IMR-90 (cell line): ENCODE measurements at regions not wholly inside any gene's neighbourhood (a gene's known extent, or its start where the extent isn't known, plus 50 kb on each side); places are given as distances from the start of the nearest gene placed in this dataset.

Source experiments
- ATAC-seq: fragments of 200-7000 bp; cut with Tn5 transposase; 2 replicates; pipeline ENCODE4 v1.9.1; 2020; ENCODE audit warnings: low read depth, mild to moderate bottlenecking, moderate library complexity
- BruUV-seq: library from RNA; stranded (reverse); fragments of 400-500 nt; replicated peaks from 2 replicates; lab custom pipeline; 2021; lab: Mats Ljungman, UMichigan
- CTCF ChIA-PET: fragments of 300-600 bp; formaldehyde crosslinking; extraction: SDS; loops from one replicate; lab custom pipeline; 2021; ENCODE audit warnings: antibody characterized with exemption; lab: Yijun Ruan, JAX
- POLR2A ChIA-PET: fragments of 300-600 bp; sonication (Branson Sonifier 250); formaldehyde crosslinking; loops from one replicate; lab custom pipeline; 2022; ENCODE audit warnings: antibody characterized with exemption; ENCODE audit not compliant: unreplicated experiment; lab: Charles Lee
- DNase-seq: peaks from one replicate; pipeline ENCODE4 v3.0.0; 2013
- H2AFZ ChIP-seq: replicated peaks from 2 replicates; pipeline ENCODE3; 2013; ENCODE audit warnings: low read length, mild to moderate bottlenecking; ENCODE audit not compliant: poor library complexity
- H2AK5ac ChIP-seq: 2 replicates; pipeline ENCODE4 v1.6.1; 2013; ENCODE audit warnings: low read depth, low read length, inconsistent platforms
- H2AK9ac ChIP-seq: replicated peaks from 2 replicates; pipeline ENCODE3; 2013; ENCODE audit warnings: mild to moderate bottlenecking, low read depth, low read length, moderate library complexity; ENCODE audit not compliant: poor library complexity
- H2BK120ac ChIP-seq: 2 replicates; pipeline ENCODE4 v1.6.1; 2013; ENCODE audit warnings: low read depth, low read length, inconsistent platforms
- H2BK15ac ChIP-seq: 3 replicates; pipeline ENCODE4 v1.6.1; 2013; ENCODE audit warnings: low read depth, low read length, inconsistent platforms
- H2BK20ac ChIP-seq: 2 replicates; pipeline ENCODE4 v1.6.1; 2013; ENCODE audit warnings: low read depth, mild to moderate bottlenecking, inconsistent platforms, low read length, moderate library complexity
- H2BK5ac ChIP-seq: 2 replicates; pipeline ENCODE4 v1.6.1; 2013; ENCODE audit warnings: mild to moderate bottlenecking, low read depth, low read length, inconsistent platforms; ENCODE audit not compliant: poor library complexity, severe bottlenecking
- H3K14ac ChIP-seq: replicated peaks from 2 replicates; pipeline ENCODE4 v1.6.1; 2013; ENCODE audit warnings: low read depth, low read length, inconsistent platforms
- H3K18ac ChIP-seq: 2 replicates; pipeline ENCODE4 v1.6.1; 2013; ENCODE audit warnings: low read depth, low read length, control low read depth
- H3K23ac ChIP-seq: 2 replicates; pipeline ENCODE4 v1.6.1; 2013; ENCODE audit warnings: low read depth, low read length, inconsistent platforms
- H3K27ac ChIP-seq: 2 replicates; pipeline ENCODE4 v1.5.1; 2013; ENCODE audit warnings: mild to moderate bottlenecking, control low read depth, low read length; ENCODE audit not compliant: insufficient read depth
- H3K27me3 ChIP-seq: 2 replicates; pipeline ENCODE4 v1.6.1; 2013; ENCODE audit warnings: low read length; ENCODE audit not compliant: control insufficient read depth, insufficient read depth
- H3K36me3 ChIP-seq: 2 replicates; pipeline ENCODE4 v1.6.1; 2013; ENCODE audit warnings: low read length, mixed read lengths; ENCODE audit not compliant: control insufficient read depth, insufficient read depth
- H3K4ac ChIP-seq: 2 replicates; pipeline ENCODE4 v1.6.1; 2013; ENCODE audit warnings: low read depth, low read length, inconsistent platforms
- H3K4me1 ChIP-seq: 2 replicates; pipeline ENCODE4 v1.6.1; 2013; ENCODE audit warnings: low read length, mixed read lengths; ENCODE audit not compliant: control insufficient read depth, insufficient read depth
- H3K4me2 ChIP-seq: 2 replicates; pipeline ENCODE4 v1.6.1; 2013; ENCODE audit warnings: low read depth, mild to moderate bottlenecking, control low read depth, low read length, moderate library complexity
- H3K4me3 ChIP-seq: 2 replicates; pipeline ENCODE4 v1.5.1; 2013; ENCODE audit warnings: low read depth, mild to moderate bottlenecking, control low read depth, low read length, moderate library complexity; ENCODE audit not compliant: insufficient read depth
- H3K56ac ChIP-seq: 2 replicates; pipeline ENCODE4 v1.6.1; 2013; ENCODE audit warnings: low read length, inconsistent platforms; ENCODE audit not compliant: insufficient read depth; ENCODE audit errors: extremely low read depth
- H3K79me1 ChIP-seq, 2 experiments: 2 replicates each; pipeline ENCODE4 v1.6.1; 2013; ENCODE audit warnings: low read length in 2 of 2, inconsistent platforms in 1 of 2, low read depth in 1 of 2
- H3K9ac ChIP-seq: 2 replicates; pipeline ENCODE4 v1.6.1; 2013; ENCODE audit warnings: low read depth, low read length, control low read depth
- H3K9me1 ChIP-seq: 2 replicates; pipeline ENCODE4 v1.6.1; 2013; ENCODE audit warnings: low read length, inconsistent platforms; ENCODE audit not compliant: insufficient read depth
- H3K9me3 ChIP-seq: 2 replicates; pipeline ENCODE4 v1.6.1; 2013; ENCODE audit warnings: low read length; ENCODE audit not compliant: control insufficient read depth, insufficient read depth
- H4K20me1 ChIP-seq: 2 replicates; pipeline ENCODE4 v1.6.1; 2013; ENCODE audit warnings: low read length, inconsistent platforms; ENCODE audit not compliant: insufficient read depth
- H4K5ac ChIP-seq: 2 replicates; pipeline ENCODE4 v1.6.1; 2013; ENCODE audit warnings: mild to moderate bottlenecking, low read depth, low read length, control low read depth
- H4K8ac ChIP-seq, 2 experiments: 2 replicates each; pipeline ENCODE4 v1.6.1; 2013; ENCODE audit warnings: low read depth in 2 of 2, low read length in 2 of 2, control low read depth in 1 of 2, inconsistent platforms in 1 of 2
- H4K91ac ChIP-seq: 2 replicates; pipeline ENCODE4 v1.6.1; 2013; ENCODE audit warnings: low read depth, low read length, inconsistent platforms; ENCODE audit not compliant: insufficient read depth
- BHLHE40 ChIP-seq: fragments of 150-350 bp; IDR thresholded peaks from 2 replicates; pipeline ENCODE4 v1.6.1; 2016; ENCODE audit warnings: mild to moderate bottlenecking, low read depth, low read length
- CEBPB ChIP-seq: IDR thresholded peaks from 2 replicates; pipeline ENCODE4 v1.6.1; 2012; ENCODE audit warnings: low read depth, low read length, improper control_type of control experiment
- CHD1 ChIP-seq: IDR thresholded peaks from 2 replicates; pipeline ENCODE4 v1.6.1; 2012; ENCODE audit warnings: low read depth, low read length, improper control_type of control experiment
- CTCF ChIP-seq: conservative IDR thresholded peaks from 2 replicates; pipeline ENCODE4 v1.5.1; 2012; ENCODE audit warnings: mild to moderate bottlenecking, low read depth, low read length, improper control_type of control experiment
- ELK1 ChIP-seq: fragments of 150-350 bp; IDR thresholded peaks from 2 replicates; pipeline ENCODE4 v1.6.1; 2016; ENCODE audit warnings: low read depth, mild to moderate bottlenecking, low read length, moderate library complexity, borderline replicate concordance
- FOS ChIP-seq: fragments of 150-350 bp; IDR thresholded peaks from 2 replicates; pipeline ENCODE4 v1.6.1; 2016; ENCODE audit warnings: low read depth, low read length
- MAFK ChIP-seq: IDR thresholded peaks from 2 replicates; pipeline ENCODE4 v1.6.1; 2012; ENCODE audit warnings: low read depth, low read length, improper control_type of control experiment
- MAZ ChIP-seq: IDR thresholded peaks from 2 replicates; pipeline ENCODE4 v1.6.1; 2012; ENCODE audit warnings: low read depth, mild to moderate bottlenecking, low read length, improper control_type of control experiment, moderate library complexity, borderline replicate concordance
- POLR2A ChIP-seq: IDR thresholded peaks from 2 replicates; pipeline ENCODE4 v1.6.1; 2012; ENCODE audit warnings: mild to moderate bottlenecking, low read depth, low read length
- RCOR1 ChIP-seq: IDR thresholded peaks from 2 replicates; pipeline ENCODE4 v1.6.1; 2012; ENCODE audit warnings: mild to moderate bottlenecking, low read length, improper control_type of control experiment; ENCODE audit not compliant: insufficient replicate concordance
- RFX5 ChIP-seq: IDR thresholded peaks from 2 replicates; pipeline ENCODE4 v1.8.0; 2012; ENCODE audit warnings: low read depth, mild to moderate bottlenecking, low read length, moderate library complexity
- USF2 ChIP-seq: fragments of 150-350 bp; IDR thresholded peaks from 2 replicates; pipeline ENCODE4 v1.6.1; 2017; ENCODE audit warnings: mild to moderate bottlenecking, antibody characterized with exemption, low read length, low read depth
- WGBS, 2 experiments: methylation state at CpG; one replicate each; pipeline versions ENCODE4 v1.1.5 to v1.1.7; 2013; ENCODE audit warnings: missing lambda C conversion rate in 2 of 2; ENCODE audit not compliant: insufficient read length in 1 of 2; ENCODE audit errors: extremely low coverage in 2 of 2; 5-methylcytosine and 5-hydroxymethylcytosine counted together
- dilution Hi-C: fragments of 300-500 bp; cut with HindIII; formaldehyde crosslinking; loops from one replicate; pipeline ENCODE4 v1.14.3; 2018; ENCODE audit warnings: low sequenced_read_pairs; ENCODE audit not compliant: unreplicated experiment
- in situ Hi-C: fragments of 300-500 bp; cut with MboI; formaldehyde crosslinking; loops from 3 replicates; pipeline ENCODE4 v1.14.3; 2019; ENCODE audit warnings: low sequenced_read_pairs, inconsistent platforms, mixed read lengths
- intact Hi-C: fragments of 100-400 bp; cut with micrococcal nuclease; formaldehyde crosslinking; loops from 2 replicates; pipeline ENCODE4 v1.10.0; 2022

GRCh38 chr5:152673601-152674000 lies 268.5 kb upstream of the NMUR2 start:
- H4K8ac ChIP-seq, result no peak overlapping the region
- no peaks in the 10 kb centered on the region for H3K4me1 ChIP-seq
- intact Hi-C loops, result no loop called here
- H2BK15ac ChIP-seq, result no peak overlapping the region
- H3K79me1 ChIP-seq, result no peaks in the 10 kb centered on the region
- H3K9me3 ChIP-seq, result peaks cover 5% of the 10 kb centered on the region; the same call in 1 of the 2 replicates
- dilution Hi-C loops, result no loop called here
- H3K23ac ChIP-seq, result no peak overlapping the region
- no peak overlapping the region for H3K14ac ChIP-seq
- no peak overlapping the region for H3K4me3 ChIP-seq
- H2BK120ac ChIP-seq, result no peak overlapping the region
- H3K4me2 ChIP-seq, result no peak overlapping the region
- no peak overlapping the region for H3K4ac ChIP-seq
- in situ Hi-C loops, result no loop called here
- TF ChIP-seq CEBPB, result no peak
- no peak for TF ChIP-seq CHD1
- no peak for TF ChIP-seq MAZ
- TF ChIP-seq MAFK, result no peak
- TF ChIP-seq FOS, result no peak
- TF ChIP-seq CTCF, result no peak
- TF ChIP-seq RCOR1, result no peak
- no peak for TF ChIP-seq ELK1
- TF ChIP-seq RFX5, result no peak
- no peak for TF ChIP-seq USF2
- TF ChIP-seq POLR2A, result no peak
- TF ChIP-seq BHLHE40, result no peak
- H3K9ac ChIP-seq, result no peak overlapping the region
- no peaks in the 10 kb centered on the region for H4K20me1 ChIP-seq
- no peak overlapping the region for H4K91ac ChIP-seq
- H3K36me3 ChIP-seq, result no peaks in the 10 kb centered on the region
- ChIA-PET POLR2A (no interaction called here), CTCF (no interaction called here)
- H2AK9ac ChIP-seq, result no peak overlapping the region
- H2BK5ac ChIP-seq, result no peak overlapping the region
- H3K27me3 ChIP-seq, result no peaks in the 10 kb centered on the region
- WGBS, 2 experiments, result no CpG with 5 or more reads among the region's 1 CpG
- H4K5ac ChIP-seq, result no peak overlapping the region
- no peak overlapping the region for H2BK20ac ChIP-seq
- no peaks in the 10 kb centered on the region for H3K9me1 ChIP-seq
- H3K56ac ChIP-seq, result no peak overlapping the region
- no peak for ATAC-seq
- H2AK5ac ChIP-seq, result no peak overlapping the region
- H3K27ac ChIP-seq, result no peak overlapping the region
- no TSS peak for BruUV-seq
- no peak for DNase-seq
- H3K18ac ChIP-seq, result no peak overlapping the region
- H2AFZ ChIP-seq, result no peak overlapping the region
